Stimulated activated CD4-positive, alpha-beta T cell treated with anti-CD3 and anti-CD28 coated beads, Interleukin-1b, Interleukin-23, amount 100 ng/mL, for 24 hours (primary cell): ENCODE measurements at regions not wholly inside any gene's neighbourhood (a gene's known extent, or its start where the extent isn't known, plus 50 kb on each side); places are given as distances from the start of the nearest gene placed in this dataset.

Source experiments
- DNase-seq, 4 experiments: peaks; one replicate each; pipeline ENCODE4 v3.0.0-alpha.2; 2020; ENCODE audit warnings: low read depth in 4 of 4, low spot score in 1 of 4

DNA sequence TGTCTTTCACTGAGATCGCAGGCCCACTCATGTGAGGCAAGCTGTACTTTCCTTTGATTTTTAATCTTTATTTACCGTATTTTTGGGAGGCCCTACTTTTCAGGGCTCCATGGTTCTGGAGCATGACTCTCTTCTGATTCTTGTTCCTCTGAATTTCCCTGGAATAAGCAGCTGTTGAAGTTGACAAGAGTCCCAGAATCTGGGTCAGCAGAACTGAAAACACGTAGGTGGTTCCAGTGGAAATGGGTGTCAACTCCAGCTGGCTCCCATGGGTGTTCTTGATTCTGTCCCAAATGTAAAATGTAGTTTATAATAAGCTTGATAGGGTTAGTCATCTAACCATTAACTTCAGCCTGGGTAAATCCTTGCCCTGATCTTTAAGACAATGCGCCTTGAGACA lies 409.4 kb downstream of the GATA3 start:
- DNase-seq = no peak

DNA sequence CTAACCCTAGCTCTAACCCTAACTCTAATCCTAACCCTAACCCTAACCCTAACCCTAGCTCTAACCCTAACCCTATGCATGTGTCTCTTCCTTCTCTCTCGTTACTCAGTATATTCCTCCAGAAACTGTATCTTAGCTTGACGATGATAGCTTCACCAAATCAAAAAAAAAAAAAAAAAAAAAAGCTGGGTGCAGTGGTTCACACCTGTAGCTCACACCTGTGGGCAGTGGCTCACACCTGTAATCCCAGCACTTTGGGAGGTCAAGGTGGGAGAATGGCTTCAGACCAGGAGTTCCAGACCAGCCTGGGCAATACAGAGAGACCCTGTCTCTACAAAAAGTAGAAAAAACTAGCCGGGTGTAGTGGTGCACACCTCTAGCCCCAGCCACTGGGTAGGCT lies 414.0 kb downstream of the GATA3 start:
- no peak for DNase-seq

DNA sequence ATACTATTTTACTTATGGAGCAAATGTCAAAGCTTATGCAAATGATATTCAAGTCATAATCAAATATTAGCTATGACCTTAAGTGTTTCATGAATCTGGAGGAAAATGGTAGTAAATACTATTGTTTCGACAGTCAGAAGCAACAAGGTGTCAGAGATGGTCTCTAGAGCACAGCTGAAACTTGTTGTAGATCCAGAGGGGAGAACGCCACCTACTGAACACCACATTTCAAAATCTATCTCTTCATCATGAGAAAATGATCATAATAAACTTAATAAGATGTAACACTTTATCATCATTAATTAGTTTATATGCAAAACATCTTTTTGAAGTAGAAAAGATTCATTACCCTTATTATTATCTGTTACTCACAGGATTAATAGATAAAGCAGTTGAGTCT lies 418.7 kb downstream of the GATA3 start:
- DNase-seq = no peak

DNA sequence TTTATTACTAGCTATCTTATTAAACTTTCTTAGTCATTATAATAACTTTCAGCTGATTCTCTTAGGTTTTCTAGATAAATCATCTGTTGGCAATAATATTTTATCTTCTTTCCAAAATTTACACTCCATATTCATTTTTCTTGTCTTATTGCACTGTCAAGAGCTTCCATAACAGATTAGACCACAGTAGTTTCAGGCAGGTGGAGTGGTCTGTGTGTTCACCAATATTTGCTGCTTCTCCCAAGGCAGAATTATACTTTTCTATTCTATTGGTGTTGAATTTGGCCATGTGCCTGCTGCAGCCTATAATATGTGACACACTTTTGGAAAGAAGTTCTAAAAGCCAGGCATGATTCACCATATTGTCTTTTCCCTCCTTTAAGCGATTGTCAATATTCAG lies 422.8 kb downstream of the GATA3 start:
- no peak for DNase-seq

DNA sequence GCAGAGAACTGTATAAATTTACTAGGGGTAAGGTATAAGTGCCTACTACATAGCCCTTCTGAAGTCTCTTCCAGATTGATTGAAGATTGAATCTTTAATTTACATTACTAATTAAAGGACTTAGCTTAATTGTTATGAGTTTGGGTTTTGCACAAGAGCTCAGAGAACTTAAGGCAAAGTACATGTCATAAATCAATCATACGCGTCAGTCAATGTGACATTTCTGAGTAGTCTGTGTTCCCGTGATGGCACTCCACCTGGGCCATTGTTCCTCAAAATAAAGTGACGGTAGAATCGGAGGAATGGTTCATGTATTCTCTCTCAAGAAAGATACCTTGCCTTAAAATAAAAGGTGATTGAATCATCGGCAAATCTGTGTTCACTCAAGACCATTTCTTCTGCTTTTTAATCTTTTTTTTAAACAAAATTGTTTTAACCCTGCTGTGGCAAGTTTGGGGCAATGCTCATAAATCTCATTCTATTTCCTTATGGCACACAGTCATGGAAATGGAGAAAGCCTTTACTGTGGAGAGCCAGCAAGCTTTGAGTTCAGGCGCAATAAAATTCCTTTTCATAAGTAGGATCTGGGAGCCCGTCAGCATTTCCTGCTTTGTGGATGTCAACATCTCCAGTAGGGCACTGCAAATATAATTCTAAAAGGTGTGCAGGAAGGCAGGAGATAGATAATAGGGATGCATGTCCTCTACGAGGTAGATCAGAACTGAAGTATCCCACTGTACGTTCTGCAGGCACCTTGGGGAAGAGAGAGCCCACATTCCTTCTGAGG lies 427.4 kb downstream of the GATA3 start:
- DNase-seq = no peak

DNA sequence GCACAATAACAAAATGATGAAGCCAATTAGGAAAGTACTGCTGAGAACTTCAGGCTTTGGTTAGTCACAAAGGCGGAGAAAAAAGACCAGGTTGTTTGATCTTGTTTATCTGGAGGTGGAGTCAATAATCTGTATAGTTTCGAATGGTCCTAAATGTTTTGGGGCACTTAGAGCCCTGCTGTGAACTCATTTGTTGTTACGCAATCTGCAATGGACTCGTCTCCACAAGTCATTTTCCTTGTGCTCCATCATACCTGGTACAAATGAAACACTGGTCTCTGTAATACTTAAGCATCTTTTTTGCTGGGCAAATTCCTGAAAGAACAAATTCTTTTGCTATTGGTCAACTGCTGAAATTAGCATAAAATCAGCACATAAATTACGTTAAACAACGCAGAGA lies 430.5 kb downstream of the GATA3 start:
- no peak for DNase-seq

DNA sequence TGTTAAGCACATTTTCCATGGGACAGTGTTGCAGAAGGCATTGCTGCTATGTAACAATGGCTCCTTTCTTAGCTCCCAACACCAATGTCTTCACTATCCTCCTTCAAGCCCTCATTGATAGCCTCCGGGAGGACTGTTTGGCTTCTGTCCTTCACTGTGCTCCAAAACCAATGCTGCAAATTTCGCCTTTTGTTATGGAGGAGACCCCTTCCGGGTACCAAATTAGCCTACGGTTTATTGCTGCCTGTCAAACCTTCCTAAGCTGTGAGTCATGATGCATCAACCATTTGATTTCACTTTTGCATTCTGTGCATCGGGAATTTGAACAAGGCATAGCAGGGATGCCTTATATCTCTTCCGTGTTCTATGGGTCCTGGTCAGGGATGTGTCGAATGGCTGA lies 432.9 kb downstream of the GATA3 start:
- DNase-seq = no peak

DNA sequence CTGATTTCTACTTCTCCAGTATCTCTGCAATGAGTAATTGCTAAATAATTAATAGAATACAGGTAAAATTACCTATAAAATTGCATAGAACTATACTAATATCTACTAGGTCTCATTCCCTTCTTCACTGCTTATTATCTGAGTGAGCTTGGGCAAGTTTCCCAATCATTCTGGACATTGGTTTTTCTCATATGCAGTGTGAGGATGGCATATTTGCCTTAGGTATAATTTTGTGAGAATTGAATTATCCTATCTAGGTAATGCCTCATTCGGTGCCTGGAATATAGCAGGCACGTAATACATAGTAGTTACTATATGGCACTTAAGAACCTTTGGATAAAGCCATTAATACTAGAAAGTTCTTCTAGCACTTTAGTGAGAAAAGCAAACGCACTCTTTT lies 434.7 kb downstream of the GATA3 start:
- DNase-seq = no peak

DNA sequence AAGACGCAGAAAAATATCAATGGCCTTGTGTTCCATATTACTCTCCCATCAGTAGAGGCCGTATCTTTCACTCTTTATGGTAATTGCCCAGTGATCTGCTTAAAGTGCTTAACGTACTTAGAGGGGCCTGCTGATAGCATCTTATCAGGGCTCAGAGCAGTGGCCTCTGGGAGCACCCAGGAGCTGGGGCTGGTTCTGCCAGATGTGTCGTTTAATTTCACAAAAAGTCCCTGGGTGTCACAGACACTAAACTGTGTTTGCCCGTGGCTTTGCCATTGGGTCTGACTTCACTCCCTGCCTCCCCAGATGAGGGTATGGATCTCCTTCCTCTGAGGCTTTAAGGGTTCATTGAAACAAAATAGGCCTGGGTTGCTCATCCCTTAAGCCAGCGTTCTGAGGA lies 435.3 kb downstream of the GATA3 start:
- DNase-seq = no peak

DNA sequence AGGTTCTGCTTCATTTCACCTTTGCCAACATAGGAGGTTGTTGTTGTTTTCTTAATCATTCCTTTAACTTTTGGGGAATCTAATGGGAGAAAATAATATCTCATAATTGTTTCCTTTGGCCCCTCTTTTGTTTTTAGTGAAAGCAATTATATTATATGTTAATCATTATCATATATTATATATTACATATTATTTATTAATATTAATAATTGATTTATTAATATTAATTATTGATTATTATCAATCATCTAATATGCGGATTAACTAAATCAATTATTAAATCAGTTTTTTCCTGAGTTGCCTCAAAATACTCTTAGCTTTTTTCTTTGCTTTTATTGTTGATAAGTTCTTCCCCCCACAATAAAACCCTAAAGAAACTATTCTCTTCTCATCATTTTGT lies 443.8 kb downstream of the GATA3 start:
- DNase-seq = no peak

DNA sequence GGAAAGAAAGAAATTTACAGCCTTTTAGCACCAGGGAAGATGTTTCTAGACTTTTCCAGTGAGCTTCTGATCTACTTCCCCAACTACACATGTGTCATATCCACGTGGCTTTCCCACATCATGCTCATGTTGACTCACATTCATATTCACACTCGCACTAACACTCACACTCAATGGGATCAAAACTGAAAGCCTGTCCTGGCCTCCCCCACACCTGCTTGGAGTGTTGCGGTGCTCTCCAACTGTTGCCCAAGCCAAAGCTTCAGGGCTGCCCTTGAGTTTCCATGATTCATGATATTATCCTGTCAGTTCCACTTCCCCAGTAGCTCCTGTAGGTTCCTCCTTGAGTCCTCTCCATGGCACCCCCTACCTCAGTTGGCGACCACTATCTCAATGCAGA lies 444.4 kb downstream of the GATA3 start:
- peak in 2 of 4 experiments; percentile 1 to 2 for DNase-seq

DNA sequence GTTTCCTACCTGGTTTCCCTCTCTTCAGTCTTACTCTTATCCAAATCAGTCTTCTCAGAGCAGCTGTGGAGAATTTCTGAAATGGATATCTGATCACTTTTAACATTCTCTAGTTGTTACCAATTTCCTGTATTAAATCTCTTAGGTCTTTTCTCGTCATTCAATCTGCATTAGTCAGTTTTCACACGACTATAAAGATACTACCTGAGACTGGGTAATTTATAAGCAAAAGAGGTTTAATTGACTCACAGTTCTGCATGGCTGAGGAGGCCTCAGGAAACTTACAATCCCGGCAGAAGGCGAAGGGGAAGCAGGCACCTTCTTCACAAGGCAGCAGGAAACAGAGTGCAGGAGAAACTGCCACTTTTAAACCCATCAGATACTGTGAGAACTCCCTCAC lies 444.8 kb downstream of the GATA3 start:
- DNase-seq = no peak

DNA sequence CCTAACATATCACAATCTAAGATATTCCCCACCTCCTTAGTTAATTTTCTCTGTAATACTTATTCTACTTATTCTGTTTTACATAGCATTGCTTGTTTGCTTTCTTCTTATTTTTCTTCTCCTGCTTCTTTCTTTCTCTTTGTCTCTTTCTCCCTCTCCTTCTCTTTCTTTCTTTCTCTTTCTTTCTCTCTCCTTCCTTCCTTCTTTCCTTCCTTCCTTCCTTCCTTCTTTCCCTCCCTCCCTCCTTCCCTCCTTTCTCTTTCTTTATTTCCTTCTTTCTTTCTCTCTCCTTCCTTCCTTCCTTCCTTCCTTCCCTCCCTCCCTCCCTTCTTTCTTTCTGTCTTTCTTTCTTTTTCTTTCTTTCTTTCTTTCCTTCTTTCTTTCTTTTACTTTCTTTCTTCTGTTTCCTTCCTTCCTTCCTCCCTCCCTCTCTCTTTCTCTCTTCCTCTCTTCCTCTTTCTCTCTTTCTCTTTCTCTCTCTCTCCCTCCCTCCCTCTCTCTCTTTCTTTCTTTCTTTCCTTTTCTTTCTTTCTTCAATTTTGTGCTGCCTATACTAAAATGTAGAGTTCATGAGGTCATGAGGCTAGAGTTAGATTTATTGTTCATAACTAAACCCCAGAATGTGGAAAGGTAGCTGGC lies 445.4 kb downstream of the GATA3 start:
- no peak for DNase-seq

DNA sequence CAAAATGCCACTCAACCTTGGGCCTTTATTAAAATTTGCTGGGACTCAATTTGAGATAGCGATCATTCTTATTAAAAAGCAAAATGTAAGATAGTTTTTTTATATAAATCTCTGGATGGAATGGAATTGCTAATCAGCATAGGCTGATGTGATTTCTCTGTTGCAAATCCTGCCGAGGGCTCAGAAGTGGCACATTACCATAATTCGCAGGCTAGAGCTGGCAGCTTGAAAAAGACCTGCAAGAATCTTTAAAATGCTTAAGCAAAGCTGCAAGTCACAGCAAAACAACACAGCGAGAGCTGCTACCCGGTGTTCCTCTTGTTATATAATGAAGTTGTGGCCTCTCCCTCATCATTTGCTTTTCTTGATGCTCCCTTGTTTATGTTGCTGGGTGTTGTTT lies 448.1 kb downstream of the GATA3 start:
- DNase-seq = no peak

DNA sequence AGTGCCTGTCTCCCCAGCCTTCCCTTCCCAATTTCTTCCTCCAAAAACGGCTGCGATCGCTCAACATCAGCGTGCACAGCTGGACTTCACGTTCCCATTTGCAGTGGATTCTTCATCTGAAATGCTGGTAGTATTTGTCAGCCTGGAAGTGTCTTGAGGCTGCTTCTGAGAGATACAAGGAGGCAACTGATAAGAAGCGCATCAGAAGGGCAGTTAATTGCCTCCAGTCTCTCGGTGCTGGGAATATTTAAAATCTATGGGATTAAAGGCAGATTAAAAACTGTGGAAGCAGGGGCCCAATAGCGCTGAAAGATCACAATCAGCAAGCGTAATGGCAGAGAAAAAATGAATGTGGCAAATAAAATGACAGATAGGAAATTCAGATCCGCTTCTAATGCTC lies 450.0 kb downstream of the GATA3 start:
- no peak for DNase-seq

DNA sequence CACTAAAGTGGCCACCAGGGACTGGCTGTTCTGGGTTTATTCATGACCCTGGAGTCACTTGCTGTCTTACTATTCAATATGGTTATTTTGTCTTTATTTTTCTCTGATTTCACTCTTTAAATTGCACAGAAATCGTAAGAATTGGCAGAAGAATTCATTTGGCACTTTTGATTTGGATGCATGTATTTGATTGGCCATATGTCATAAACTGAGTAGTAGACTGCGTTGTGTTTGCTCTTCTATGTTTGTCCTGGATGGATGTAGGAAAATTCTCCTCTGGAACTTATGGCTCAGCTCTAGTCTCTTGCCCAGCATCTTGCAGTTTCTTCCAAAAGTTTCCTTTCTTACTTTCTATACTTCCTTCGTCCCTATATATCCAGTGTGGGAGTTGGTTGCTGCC lies 452.7 kb downstream of the GATA3 start:
- no peak for DNase-seq

DNA sequence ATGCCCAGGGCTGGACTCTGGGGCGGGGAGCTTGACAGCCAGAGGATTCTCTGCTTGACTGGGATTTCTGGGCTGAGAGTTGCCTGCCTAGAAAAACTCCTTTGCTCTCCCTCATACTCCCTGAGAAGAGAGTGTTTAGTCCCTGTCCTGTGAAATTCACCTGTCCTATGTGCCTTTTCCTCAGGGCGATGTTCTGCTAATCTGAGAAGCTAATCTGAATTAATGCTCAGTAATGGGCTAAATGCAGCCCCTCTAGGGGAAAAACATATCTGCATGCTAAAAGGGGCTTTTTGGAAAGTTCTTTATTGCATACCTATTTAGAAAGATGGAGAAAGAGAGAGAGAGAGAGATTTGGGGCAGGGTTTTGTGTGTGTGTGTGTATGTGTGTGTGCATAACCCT lies 454.4 kb downstream of the GATA3 start:
- no peak for DNase-seq

DNA sequence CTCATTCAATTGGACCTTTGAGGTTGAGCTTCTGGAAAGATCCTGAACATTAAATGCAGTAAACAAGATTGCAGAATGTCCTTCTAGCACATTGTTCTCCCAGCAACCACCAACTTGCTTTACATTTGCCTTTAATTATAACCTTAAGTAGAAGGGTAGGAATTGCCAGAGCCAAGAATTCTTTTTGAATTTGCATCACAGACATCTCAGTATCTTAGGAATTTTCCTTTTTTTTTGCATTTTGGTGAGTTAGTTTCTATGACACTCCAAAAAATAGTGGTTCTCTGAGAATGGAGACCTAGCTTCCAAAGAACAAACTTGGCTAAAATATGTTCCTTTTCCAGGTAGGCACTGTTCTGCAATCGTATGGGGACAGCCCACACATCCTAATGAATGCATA lies 456.0 kb downstream of the GATA3 start:
- no peak for DNase-seq

DNA sequence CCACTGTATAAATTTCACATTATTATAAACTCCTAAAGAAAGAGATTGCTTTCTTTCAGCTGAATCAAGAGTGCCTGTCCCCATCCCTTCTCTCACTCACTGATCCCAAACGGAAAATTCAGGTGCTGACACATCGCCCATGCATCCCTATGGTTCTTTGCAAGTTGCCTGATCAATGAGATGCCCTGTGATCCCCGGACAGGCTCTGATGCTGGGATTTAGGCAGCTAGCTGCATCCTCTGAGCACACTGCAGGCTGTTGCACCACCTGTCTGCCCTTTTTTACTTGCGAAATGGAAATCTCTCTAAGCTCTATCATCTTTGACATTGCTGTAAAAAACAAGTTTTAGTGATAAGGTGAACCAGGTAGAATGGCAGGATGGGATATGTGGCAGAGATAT lies 456.5 kb downstream of the GATA3 start:
- no peak for DNase-seq

DNA sequence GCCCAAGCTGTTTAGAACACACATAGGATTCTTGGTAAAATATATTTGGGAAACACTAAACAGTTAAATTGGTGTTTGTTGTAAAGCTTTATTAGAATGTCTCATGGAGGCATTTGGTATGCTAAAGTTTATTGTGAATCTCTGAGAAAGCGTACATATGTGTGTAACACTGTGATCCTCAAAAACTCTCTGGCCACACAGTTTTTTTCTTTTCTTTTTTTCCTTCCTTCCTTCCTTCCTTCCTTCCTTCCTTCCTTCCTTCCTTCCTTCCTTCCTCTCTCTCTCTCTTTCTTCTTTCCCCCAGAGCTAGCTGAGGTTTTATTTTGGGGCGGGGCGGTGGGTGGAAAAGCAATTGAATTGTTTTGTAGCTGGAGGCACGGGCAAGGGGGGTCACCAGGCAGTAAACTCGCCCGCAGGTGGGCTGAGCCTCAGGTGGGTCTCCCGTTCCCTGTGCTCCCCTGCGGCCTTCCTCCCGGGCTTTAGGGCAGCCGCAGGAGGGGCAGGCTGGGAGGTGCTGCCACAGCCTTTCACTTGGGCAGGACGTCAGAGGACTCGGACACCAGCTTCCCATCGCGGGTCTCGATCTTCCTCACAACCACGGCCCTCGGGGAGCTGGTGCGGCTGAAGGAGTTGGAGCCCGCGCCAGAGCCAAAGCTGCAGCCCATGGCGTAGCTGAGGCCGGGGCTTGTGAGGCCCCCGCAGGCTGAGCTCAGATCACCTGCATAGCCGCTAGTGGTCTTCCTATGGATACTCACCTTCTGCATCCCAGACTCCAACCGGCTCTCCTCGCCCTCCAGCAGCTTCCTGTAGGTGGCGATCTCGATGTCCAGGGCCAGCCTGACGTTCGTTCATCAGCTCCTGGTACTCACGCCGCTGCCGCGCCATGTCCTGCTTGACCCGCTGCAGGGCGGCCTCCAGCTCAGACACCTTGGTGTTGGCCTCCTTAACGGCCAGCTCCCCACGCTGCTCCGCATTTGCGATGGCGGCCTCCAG lies 459.0 kb downstream of the GATA3 start:
- DNase-seq = no peak

DNA sequence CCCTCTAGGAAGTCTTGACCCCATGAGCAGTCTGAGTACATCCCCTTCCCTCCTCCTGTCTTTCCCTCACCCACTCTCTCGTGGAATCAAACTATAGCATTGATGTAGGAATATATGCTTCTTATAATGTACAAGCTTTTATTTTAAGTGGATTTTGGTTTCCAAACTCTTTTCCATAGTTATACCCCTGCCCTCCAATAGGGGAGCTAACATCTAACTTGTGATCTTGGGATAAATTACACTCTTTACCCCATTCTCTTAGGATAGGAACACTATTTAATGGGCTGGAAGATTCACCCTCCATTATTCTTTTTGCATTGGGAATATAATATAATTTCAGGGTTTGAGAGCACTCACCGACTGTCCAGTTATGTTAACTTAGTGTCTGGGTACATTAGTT lies 465.9 kb downstream of the GATA3 start:
- no peak for DNase-seq

DNA sequence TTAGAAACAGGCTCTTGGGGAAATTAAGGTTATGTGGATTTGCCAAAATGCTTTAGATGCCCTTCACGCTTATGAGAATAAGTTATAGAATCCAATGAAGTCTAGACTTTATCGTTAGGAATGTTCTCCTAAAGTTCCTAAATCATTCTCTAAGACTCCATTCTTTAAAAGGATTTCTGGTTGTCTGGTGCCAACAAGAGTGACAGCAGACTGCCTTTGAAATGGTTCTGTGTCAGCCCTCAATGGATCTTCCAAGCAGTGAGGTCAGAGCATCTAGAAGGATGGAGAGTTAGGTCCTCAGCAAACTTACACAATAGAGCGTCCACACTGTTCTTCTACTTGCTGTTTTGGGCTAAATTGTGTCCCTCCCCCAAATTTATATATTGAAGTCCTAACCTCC lies 473.3 kb downstream of the GATA3 start:
- DNase-seq = no peak
